ENCODE measurements at regions not wholly inside any gene's neighbourhood (a gene's known extent, or its start where the extent isn't known, plus 50 kb on each side); places are given as distances from the start of the nearest gene placed in this dataset.

DNA sequence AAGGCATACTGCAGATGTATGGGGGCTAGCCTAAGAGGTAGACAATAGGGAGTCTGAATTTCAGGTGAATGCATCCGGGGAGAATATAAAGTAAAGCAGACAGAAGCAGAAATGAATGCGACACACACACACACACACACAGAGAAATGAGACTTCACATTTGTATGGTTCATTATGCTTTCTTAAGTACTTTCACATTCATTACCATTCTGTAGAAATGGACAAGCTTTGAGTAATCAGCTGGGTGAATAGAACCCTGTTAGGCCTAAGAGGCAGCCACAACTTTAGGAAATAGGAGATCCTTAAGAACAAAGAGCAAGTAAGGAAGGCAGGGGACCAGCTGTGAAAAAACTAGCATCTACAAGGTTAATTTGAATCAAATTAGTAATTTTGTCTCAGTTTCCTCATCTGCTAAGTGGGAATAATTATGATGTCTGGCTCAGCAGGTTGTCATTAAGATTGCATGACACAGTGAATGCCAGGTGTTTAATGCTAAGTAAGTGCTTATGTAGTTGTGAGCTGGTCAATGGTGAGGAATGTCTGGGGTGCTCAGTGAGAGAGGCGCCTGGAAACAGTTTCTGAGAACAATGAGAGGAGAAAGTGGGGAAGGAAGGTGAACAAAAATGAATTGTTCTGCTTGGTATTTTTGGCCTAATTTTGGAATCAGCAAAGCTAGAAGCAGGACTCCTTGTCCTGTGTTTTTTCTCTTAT, 265.8 kb upstream of the CLINT1 start:
- DNase-seq (ENCODE audit: low read depth) = no peak
- TF ChIP-seq, protein P1, sequence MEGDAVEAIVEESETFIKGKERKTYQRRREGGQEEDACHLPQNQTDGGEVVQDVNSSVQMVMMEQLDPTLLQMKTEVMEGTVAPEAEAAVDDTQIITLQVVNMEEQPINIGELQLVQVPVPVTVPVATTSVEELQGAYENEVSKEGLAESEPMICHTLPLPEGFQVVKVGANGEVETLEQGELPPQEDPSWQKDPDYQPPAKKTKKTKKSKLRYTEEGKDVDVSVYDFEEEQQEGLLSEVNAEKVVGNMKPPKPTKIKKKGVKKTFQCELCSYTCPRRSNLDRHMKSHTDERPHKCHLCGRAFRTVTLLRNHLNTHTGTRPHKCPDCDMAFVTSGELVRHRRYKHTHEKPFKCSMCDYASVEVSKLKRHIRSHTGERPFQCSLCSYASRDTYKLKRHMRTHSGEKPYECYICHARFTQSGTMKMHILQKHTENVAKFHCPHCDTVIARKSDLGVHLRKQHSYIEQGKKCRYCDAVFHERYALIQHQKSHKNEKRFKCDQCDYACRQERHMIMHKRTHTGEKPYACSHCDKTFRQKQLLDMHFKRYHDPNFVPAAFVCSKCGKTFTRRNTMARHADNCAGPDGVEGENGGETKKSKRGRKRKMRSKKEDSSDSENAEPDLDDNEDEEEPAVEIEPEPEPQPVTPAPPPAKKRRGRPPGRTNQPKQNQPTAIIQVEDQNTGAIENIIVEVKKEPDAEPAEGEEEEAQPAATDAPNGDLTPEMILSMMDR (IDR thresholded peaks at IDR 0.05; ENCODE audit: low read depth, low read length, missing control alignments) = no peak
- no peak overlapping the region for H3K4me3 ChIP-seq (ENCODE audit: low read depth, low read length)

GRCh38 chr5:158123595-158123994, 264.6 kb upstream of the CLINT1 start:
- H3K4me3 ChIP-seq (ENCODE audit: low read depth, low read length) = no peak overlapping the region
- TF ChIP-seq, protein P1 (IDR thresholded peaks at IDR 0.05; ENCODE audit: low read depth, low read length, missing control alignments) = no peak

DNA sequence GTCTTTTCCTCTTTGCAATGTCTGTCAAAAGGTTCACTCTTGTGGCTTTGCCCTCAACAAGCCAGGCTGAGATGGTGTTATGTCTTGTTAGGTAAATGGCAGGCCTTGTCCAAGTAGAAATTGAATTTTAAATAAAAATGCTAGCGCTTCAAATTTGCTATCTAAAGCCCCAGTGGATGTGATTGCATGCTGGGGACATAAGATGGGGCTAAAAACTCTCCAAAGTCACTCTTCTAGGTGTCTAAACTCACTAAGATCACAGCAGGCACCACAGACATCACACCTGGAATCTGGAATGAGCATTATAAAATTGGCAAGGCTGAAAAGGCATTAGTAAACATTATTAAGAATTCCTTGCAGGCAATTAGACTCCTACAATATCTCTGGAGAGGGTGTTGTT, 262.7 kb upstream of the CLINT1 start:
- H3K4me3 ChIP-seq (ENCODE audit: low read depth, low read length) = no peak overlapping the region
- TF ChIP-seq, protein P1 (IDR thresholded peaks at IDR 0.05; ENCODE audit: low read depth, low read length, missing control alignments) = no peak
- DNase-seq (ENCODE audit: low read depth) = no peak

More at GRCh38 chr5:158123595-158123994, 264.6 kb upstream of the CLINT1 start:
- no peak for DNase-seq (ENCODE audit: low read depth)

DNA sequence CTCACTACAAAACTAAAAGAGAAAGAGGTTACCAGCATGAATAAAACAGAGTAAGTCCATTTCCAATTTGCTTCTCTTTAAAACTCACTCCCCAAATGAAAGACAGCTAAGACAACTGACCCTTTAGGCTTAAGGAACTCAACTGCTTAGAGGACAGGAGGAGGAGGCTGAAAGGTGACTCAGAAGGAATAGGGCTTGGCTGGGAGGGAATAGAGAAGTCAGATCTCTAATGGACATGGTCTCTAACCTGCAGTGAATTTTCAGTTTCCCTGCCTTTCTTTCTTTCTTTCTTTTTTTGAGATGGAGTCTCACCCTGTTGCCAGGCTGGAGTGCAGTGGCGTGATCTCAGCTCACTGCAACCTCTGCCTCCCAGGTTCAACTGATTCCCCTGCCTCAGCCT, 261.8 kb upstream of the CLINT1 start:
- TF ChIP-seq, protein P1 (IDR thresholded peaks at IDR 0.05; ENCODE audit: low read depth, low read length, missing control alignments) = no peak
- DNase-seq (ENCODE audit: low read depth) = no peak
- no peak overlapping the region for H3K4me3 ChIP-seq (ENCODE audit: low read depth, low read length)

GRCh38 chr5:158119961-158120723, 261.2 kb upstream of the CLINT1 start:
- TF ChIP-seq, protein P1 (IDR thresholded peaks at IDR 0.05; ENCODE audit: low read depth, low read length, missing control alignments) = no peak
- H3K4me3 ChIP-seq (ENCODE audit: low read depth, low read length) = no peak overlapping the region
- no peak for DNase-seq (ENCODE audit: low read depth)

DNA sequence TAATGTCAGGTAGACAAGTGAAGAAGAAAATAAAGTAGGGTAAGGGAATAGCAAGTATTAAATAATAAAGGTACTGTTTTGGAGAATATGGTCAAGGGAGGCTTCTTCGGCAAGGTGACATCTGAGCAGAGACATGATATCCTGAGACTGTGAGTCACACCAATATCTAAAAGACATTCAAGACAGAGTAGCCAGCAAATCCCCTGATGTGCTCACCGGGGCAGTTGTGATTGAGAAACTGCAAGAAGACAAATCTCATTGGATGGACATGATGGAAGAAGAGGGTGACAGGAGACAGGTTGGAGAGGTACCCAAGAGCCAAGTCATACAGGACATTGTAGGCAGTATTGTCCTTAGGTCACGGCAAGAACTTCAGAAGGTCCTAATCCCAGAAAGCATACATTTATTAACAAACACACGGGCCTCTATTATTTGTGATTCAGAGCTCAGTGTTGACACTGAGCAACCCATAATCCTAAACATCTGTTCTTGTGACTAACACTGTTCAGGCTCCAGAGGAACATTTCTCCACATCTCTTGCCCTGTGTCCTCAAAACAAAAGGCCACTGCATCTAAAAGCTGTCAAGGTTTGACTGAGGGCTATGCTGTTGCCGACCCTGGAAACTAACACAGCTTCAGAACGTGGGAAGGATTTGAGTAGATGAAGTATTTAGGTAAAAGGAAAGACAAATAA, 258.7 kb upstream of the CLINT1 start:
- TF ChIP-seq, protein P1 (IDR thresholded peaks at IDR 0.05; ENCODE audit: low read depth, low read length, missing control alignments) = no peak
- no peak overlapping the region for H3K4me3 ChIP-seq (ENCODE audit: low read depth, low read length)
- DNase-seq (ENCODE audit: low read depth) = no peak

Data from GM12864 (cell line).